ENCODE measurements at regions not wholly inside any gene's neighbourhood (a gene's known extent, or its start where the extent isn't known, plus 50 kb on each side); places are given as distances from the start of the nearest gene placed in this dataset.

- Histone ChIP-seq H3K4me1 (ENCODE audit: control insufficient read depth in 4 of 4, insufficient read depth in 4 of 4, low read length in 3 of 4) (no peaks in the 10 kb centered on the region), H3K36me3 (ENCODE audit: control insufficient read depth in 4 of 4, insufficient read depth in 3 of 4, low read depth in 1 of 4, low read length in 3 of 4) (no peaks in the 10 kb centered on the region), H3K9me3 (ENCODE audit: control insufficient read depth in 4 of 4, low read length in 3 of 4) (no peaks in the 10 kb centered on the region), H3K27me3 (ENCODE audit: control insufficient read depth in 4 of 4, insufficient read depth in 4 of 4, low read length in 3 of 4) (no peaks in the 10 kb centered on the region), H3K9ac (ENCODE audit: low read depth in 1 of 2, low read length in 2 of 2) (no peak overlapping the region), H3K27ac (ENCODE audit: low read depth in 1 of 2, low read length in 2 of 2) (no peak overlapping the region), H3K4me3 (ENCODE audit: low read depth in 1 of 3, low read length in 3 of 3) (no peak overlapping the region)
- TF ChIP-seq CTCF (IDR thresholded peaks at IDR 0.05; ENCODE audit: low read depth, low read length, missing input control) = no peak
- TF ChIP-seq JUND (IDR thresholded peaks at IDR 0.05) = no peak
- no peak for TF ChIP-seq ATF3 (IDR thresholded peaks at IDR 0.05)
- TF ChIP-seq YY1 (IDR thresholded peaks at IDR 0.05) = no peak
- DNase-seq (ENCODE audit: low spot score) = no peak
Measured at GRCh38 chr4:45353161-45353560, 626.8 kb upstream of the GNPDA2 start.

GRCh38 chr4:45350438-45350837, 624.1 kb upstream of the GNPDA2 start:
- Histone ChIP-seq H3K27ac (ENCODE audit: low read depth in 1 of 2, low read length in 2 of 2) (no peak overlapping the region), H3K4me3 (ENCODE audit: low read depth in 1 of 3, low read length in 3 of 3) (no peak overlapping the region), H3K9ac (ENCODE audit: low read depth in 1 of 2, low read length in 2 of 2) (no peak overlapping the region), H3K4me1 (ENCODE audit: control insufficient read depth in 4 of 4, insufficient read depth in 4 of 4, low read length in 3 of 4) (no peaks in the 10 kb centered on the region), H3K9me3 (ENCODE audit: control insufficient read depth in 4 of 4, low read length in 3 of 4) (no peaks in the 10 kb centered on the region), H3K36me3 (ENCODE audit: control insufficient read depth in 4 of 4, insufficient read depth in 3 of 4, low read depth in 1 of 4, low read length in 3 of 4) (no peaks in the 10 kb centered on the region), H3K27me3 (ENCODE audit: control insufficient read depth in 4 of 4, insufficient read depth in 4 of 4, low read length in 3 of 4) (peaks cover 0 to 2% (median 0%) of the 10 kb centered on the region in 4 donors)
- no peak for DNase-seq (ENCODE audit: low spot score)
- TF ChIP-seq CTCF (IDR thresholded peaks at IDR 0.05; ENCODE audit: low read depth, low read length, missing input control) (no peak), EGR1 (IDR thresholded peaks at IDR 0.05; ENCODE audit: low read depth in 2 of 2) (no peak), ATF3 (IDR thresholded peaks at IDR 0.05) (no peak), YY1 (IDR thresholded peaks at IDR 0.05) (no peak)
- 22% methylated on average over 1 of the region's 1 CpG for WGBS

- Histone ChIP-seq H3K36me3 (ENCODE audit: control insufficient read depth in 4 of 4, insufficient read depth in 3 of 4, low read depth in 1 of 4, low read length in 3 of 4) (no peaks in the 10 kb centered on the region), H3K9me3 (ENCODE audit: control insufficient read depth in 4 of 4, low read length in 3 of 4) (no peaks in the 10 kb centered on the region), H3K4me1 (ENCODE audit: control insufficient read depth in 4 of 4, insufficient read depth in 4 of 4, low read length in 3 of 4) (no peaks in the 10 kb centered on the region), H3K9ac (ENCODE audit: low read depth in 1 of 2, low read length in 2 of 2) (no peak overlapping the region), H3K27me3 (ENCODE audit: control insufficient read depth in 4 of 4, insufficient read depth in 4 of 4, low read length in 3 of 4) (peaks cover 0 to 2% (median 0%) of the 10 kb centered on the region in 4 donors), H3K27ac (ENCODE audit: low read depth in 1 of 2, low read length in 2 of 2) (no peak overlapping the region), H3K4me3 (ENCODE audit: low read depth in 1 of 3, low read length in 3 of 3) (no peak overlapping the region)
- TF ChIP-seq SP1 (IDR thresholded peaks at IDR 0.05) = no peak
- no peak for TF ChIP-seq YY1 (IDR thresholded peaks at IDR 0.05)
- 83% methylated on average over 1 of the region's 1 CpG for WGBS
- no peak for DNase-seq (ENCODE audit: low spot score)
Measured at GRCh38 chr4:45349859-45350258, 623.5 kb upstream of the GNPDA2 start.

GRCh38 chr4:45346816-45347435, 620.6 kb upstream of the GNPDA2 start:
- H3K27me3 ChIP-seq (ENCODE audit: control insufficient read depth in 4 of 4, insufficient read depth in 4 of 4, low read length in 3 of 4) = peaks cover 0 to 2% (median 0%) of the 10 kb centered on the region in 4 donors
- 69% methylated on average over 4 of the region's 4 CpGs for WGBS
- H3K4me1 ChIP-seq (ENCODE audit: control insufficient read depth in 4 of 4, insufficient read depth in 4 of 4, low read length in 3 of 4) = no peaks in the 10 kb centered on the region
- no peaks in the 10 kb centered on the region for H3K36me3 ChIP-seq (ENCODE audit: control insufficient read depth in 4 of 4, insufficient read depth in 3 of 4, low read depth in 1 of 4, low read length in 3 of 4)
- H3K9me3 ChIP-seq (ENCODE audit: control insufficient read depth in 4 of 4, low read length in 3 of 4) = no peaks in the 10 kb centered on the region
- no peak overlapping the region for H3K9ac ChIP-seq (ENCODE audit: low read depth in 1 of 2, low read length in 2 of 2)
- no peak overlapping the region for H3K27ac ChIP-seq (ENCODE audit: low read depth in 1 of 2, low read length in 2 of 2)
- no peak overlapping the region for H3K4me3 ChIP-seq (ENCODE audit: low read depth in 1 of 3, low read length in 3 of 3)
- no peak for DNase-seq (ENCODE audit: low spot score)
- no peak for TF ChIP-seq HNF4A (conservative IDR thresholded peaks at IDR 0.05)
- no peak for TF ChIP-seq RXRA (IDR thresholded peaks at IDR 0.05)
- no peak for TF ChIP-seq ZBTB33 (IDR thresholded peaks at IDR 0.05)
- TF ChIP-seq CTCF (IDR thresholded peaks at IDR 0.05; ENCODE audit: low read depth, low read length, missing input control) = no peak

All from liver (tissue), 8 donors.